Kidney capillary endothelial cell (primary cell): ENCODE measurements at regions not wholly inside any gene's neighbourhood (a gene's known extent, or its start where the extent isn't known, plus 50 kb on each side); places are given as distances from the start of the nearest gene placed in this dataset.
"Not testable (repeated sequence)": the region's sequence is repeated elsewhere in the genome, so short reads cannot be mapped to it uniquely, and the experiment has no call there.

ENCODE experiments used
- DNase-seq: peaks from one replicate; pipeline ENCODE4 v3.0.0-alpha.2; 2018; ENCODE audit warnings: low spot score

- no peak for DNase-seq
These were observed 83.2 kb upstream of the TNRC6B start for GRCh38 chr22:40094485-40094884.

- DNase-seq: not testable (repeated sequence)
These were observed 77.8 kb upstream of the TNRC6B start for GRCh38 chr22:40099887-40100286.

GRCh38 chr22:40105755-40106154, 72.0 kb upstream of the TNRC6B start:
- no peak for DNase-seq

- DNase-seq: no peak
These were observed 70.5 kb upstream of the TNRC6B start for GRCh38 chr22:40107244-40107643.

GRCh38 chr22:40107851-40108378, 69.8 kb upstream of the TNRC6B start:
- DNase-seq: peak; percentile 8

- no peak for DNase-seq
These were observed 69.3 kb upstream of the TNRC6B start for GRCh38 chr22:40108396-40108795.

GRCh38 chr22:40108926-40109325, 68.8 kb upstream of the TNRC6B start:
- not testable (repeated sequence) for DNase-seq

GRCh38 chr22:40111451-40111850, 66.3 kb upstream of the TNRC6B start:
- no peak for DNase-seq

- no peak for DNase-seq
These were observed 65.1 kb upstream of the TNRC6B start for GRCh38 chr22:40112595-40112994.

- no peak for DNase-seq
These were observed 64.0 kb upstream of the TNRC6B start for GRCh38 chr22:40113696-40114095.

- no peak for DNase-seq
These were observed 63.3 kb upstream of the TNRC6B start for GRCh38 chr22:40114411-40114810.

- no peak for DNase-seq
These were observed 61.1 kb upstream of the TNRC6B start for GRCh38 chr22:40116496-40117200.

GRCh38 chr22:40118979-40119378, 58.7 kb upstream of the TNRC6B start:
- no peak for DNase-seq

- peak; percentile 21 for DNase-seq
These were observed 56.9 kb upstream of the TNRC6B start for GRCh38 chr22:40120848-40121247.

GRCh38 chr22:40121461-40121860, 56.3 kb upstream of the TNRC6B start:
- no peak for DNase-seq

GRCh38 chr22:40122792-40123191, 54.9 kb upstream of the TNRC6B start:
- no peak for DNase-seq

GRCh38 chr22:40123387-40123786, 54.3 kb upstream of the TNRC6B start:
- DNase-seq: no peak
